ENCODE measurements at regions not wholly inside any gene's neighbourhood (a gene's known extent, or its start where the extent isn't known, plus 50 kb on each side); places are given as distances from the start of the nearest gene placed in this dataset.

DNA sequence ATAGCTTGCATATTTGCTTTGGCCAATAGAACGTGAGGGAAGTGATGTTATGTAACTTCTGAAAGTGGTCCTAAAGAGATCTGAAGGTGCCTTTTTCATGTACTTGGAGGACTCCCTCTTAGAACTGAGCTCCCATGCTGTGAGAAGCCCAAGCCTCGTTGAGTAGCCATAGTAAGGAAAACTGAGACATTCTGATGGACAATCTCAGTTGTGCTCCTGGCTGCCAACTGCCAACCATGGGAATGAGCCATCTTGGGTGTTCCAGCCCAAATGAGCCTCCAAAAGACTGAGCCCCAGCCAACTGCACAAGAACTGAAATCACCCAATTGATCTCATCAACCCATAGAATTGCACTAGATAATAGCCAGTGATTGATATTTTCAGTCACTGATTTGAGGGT is 106.7 kb downstream of the MRPL39 start:
- DNase-seq (ENCODE audit: low read depth): no peak
- TF ChIP-seq, protein P1, sequence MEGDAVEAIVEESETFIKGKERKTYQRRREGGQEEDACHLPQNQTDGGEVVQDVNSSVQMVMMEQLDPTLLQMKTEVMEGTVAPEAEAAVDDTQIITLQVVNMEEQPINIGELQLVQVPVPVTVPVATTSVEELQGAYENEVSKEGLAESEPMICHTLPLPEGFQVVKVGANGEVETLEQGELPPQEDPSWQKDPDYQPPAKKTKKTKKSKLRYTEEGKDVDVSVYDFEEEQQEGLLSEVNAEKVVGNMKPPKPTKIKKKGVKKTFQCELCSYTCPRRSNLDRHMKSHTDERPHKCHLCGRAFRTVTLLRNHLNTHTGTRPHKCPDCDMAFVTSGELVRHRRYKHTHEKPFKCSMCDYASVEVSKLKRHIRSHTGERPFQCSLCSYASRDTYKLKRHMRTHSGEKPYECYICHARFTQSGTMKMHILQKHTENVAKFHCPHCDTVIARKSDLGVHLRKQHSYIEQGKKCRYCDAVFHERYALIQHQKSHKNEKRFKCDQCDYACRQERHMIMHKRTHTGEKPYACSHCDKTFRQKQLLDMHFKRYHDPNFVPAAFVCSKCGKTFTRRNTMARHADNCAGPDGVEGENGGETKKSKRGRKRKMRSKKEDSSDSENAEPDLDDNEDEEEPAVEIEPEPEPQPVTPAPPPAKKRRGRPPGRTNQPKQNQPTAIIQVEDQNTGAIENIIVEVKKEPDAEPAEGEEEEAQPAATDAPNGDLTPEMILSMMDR (conservative IDR thresholded peaks at IDR 0.05; ENCODE audit: low read depth, low read length): no peak
- no peak overlapping the region for H3K4me3 ChIP-seq (ENCODE audit: low read length)

DNA sequence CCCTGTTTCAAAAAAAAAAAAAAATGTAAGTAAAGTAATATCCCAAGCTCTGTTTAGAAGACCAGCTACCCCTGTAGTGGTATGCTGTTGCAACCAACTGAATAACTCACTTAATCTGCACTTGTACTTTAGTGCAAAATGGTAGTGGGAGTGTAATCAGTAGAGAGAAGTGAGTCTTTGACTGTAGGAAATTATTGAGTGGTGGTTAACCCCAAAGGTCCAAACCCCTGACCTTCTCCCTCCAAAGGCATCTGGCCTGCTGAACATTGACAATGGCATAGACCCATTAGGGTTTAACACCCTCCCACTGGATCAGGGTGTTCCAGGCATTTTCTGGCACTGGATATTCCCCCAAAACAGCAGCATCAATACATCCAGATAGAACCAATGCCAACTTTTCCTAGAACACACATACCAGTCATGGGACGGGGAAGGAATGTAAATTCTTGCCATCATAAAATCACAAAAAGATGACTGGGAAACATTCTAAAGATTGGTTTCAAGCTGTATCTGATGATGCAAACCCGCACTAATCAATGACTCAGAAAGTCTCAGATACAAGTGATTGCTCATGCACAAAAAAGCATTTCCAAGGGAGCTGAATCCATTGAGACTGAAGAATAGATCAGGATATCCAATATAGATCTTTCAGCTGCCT is 110.3 kb downstream of the MRPL39 start:
- DNase-seq (ENCODE audit: low read depth): no peak
- TF ChIP-seq, protein P1 (conservative IDR thresholded peaks at IDR 0.05; ENCODE audit: low read depth, low read length): no peak
- H3K4me3 ChIP-seq (ENCODE audit: low read length): no peak overlapping the region

DNA sequence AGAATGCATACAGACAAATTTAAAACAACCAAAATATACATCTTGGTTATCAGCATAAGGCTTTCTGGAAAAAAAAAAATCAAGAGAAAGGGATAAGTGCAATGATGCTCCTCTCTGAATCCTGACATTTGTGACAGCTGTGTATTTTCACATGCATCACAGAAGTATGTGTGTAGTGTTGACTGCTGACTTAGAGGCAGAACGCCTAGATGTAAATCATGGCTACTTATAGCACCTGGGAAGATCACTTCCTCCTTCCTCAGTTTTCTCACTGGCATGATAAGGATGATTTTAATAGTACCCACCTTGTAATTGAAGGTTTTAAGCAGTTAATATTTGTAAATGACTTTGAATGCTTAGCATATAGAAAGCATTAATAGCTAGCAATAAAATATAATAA is 112.5 kb downstream of the MRPL39 start:
- DNase-seq (ENCODE audit: low read depth): no peak
- H3K4me3 ChIP-seq (ENCODE audit: low read length): no peak overlapping the region
- TF ChIP-seq, protein P1 (conservative IDR thresholded peaks at IDR 0.05; ENCODE audit: low read depth, low read length): no peak

DNA sequence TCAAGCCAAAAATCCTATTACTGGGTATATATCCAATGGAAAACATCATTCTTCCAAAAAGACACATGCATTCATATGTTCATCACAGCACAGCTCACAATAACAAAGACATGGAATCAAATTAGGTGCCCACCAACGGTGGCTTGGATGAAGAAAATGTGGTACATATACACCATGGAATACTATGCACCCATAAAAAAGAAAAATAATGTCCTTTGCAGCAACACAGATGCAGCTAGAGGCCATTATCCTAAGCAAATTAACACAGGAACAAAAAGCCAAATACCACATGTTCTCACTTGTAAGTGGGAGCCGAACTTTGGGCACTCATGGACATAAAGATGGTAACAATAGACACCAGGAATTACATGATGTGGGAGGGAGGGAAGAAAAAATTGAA is 113.6 kb downstream of the MRPL39 start:
- no peak overlapping the region for H3K4me3 ChIP-seq (ENCODE audit: low read length)
- no peak for DNase-seq (ENCODE audit: low read depth)
- TF ChIP-seq, protein P1 (conservative IDR thresholded peaks at IDR 0.05; ENCODE audit: low read depth, low read length): no peak

DNA sequence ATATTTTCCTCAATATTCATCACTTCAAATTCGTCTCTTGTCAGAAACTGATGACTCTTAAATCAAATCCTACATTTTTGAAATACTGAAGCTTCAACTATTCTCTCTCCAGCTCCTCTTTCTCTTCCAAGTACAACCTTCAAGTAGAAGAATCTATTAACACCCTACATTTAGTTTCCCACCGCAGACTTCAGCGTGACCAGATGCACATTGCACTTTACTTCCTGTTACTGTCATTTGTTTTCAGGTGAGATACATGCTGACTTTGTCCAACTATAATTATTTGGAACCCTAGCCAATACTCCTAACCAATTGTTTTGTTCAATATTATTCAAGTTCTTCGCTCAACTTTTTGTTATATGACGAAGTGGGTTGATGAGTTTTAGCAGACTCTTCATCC is 116.0 kb downstream of the MRPL39 start:
- no peak overlapping the region for H3K4me3 ChIP-seq (ENCODE audit: low read length)
- no peak for DNase-seq (ENCODE audit: low read depth)
- TF ChIP-seq, protein P1 (conservative IDR thresholded peaks at IDR 0.05; ENCODE audit: low read depth, low read length): no peak

DNA sequence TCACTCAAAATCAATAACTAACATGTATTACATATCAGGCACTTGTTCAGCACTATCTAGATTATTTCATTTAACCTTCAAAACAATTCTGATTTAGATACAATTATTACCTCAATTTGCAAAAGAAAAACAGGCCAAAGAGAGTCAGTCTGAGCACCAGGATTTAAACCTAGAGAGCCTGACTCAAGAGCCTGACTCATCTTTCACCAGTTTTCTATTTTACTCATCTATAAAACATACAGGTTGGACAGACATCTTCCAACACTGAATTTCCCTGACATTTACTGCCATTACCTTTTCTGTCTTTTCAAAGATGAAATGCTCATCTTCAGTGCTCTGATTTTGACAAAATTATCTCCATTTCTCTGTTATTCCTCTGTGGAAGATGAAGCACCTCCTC is 116.5 kb downstream of the MRPL39 start:
- H3K4me3 ChIP-seq (ENCODE audit: low read length): no peak overlapping the region
- DNase-seq (ENCODE audit: low read depth): no peak
- TF ChIP-seq, protein P1 (conservative IDR thresholded peaks at IDR 0.05; ENCODE audit: low read depth, low read length): no peak

DNA sequence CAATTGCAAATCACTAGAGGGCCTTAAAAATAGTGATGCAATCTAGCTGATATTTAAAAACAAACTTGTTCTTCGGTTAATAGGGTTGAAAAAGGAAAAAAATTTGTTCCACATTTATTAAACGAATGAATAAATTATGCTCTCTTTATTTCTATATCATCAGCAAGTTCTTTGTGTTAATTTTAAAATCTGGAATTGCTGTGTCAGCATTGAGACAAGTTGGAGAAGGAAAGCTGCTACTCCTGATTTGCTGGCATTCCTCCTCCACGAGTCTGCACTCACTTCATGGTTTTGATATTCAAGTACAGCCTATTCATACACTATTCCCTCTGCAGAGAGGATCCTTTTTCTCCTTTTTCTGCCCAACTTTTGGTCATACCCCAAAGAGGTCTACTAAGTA is 117.6 kb downstream of the MRPL39 start:
- no peak overlapping the region for H3K4me3 ChIP-seq (ENCODE audit: low read length)
- DNase-seq (ENCODE audit: low read depth): no peak
- TF ChIP-seq, protein P1 (conservative IDR thresholded peaks at IDR 0.05; ENCODE audit: low read depth, low read length): no peak

Measured in retinal pigment epithelial cell (primary cell).